ENCODE measurements at regions not wholly inside any gene's neighbourhood (a gene's known extent, or its start where the extent isn't known, plus 50 kb on each side); places are given as distances from the start of the nearest gene placed in this dataset.
"Not testable (repeated sequence)": the region's sequence is repeated elsewhere in the genome, so short reads cannot be mapped to it uniquely, and the experiment has no call there.

DNA sequence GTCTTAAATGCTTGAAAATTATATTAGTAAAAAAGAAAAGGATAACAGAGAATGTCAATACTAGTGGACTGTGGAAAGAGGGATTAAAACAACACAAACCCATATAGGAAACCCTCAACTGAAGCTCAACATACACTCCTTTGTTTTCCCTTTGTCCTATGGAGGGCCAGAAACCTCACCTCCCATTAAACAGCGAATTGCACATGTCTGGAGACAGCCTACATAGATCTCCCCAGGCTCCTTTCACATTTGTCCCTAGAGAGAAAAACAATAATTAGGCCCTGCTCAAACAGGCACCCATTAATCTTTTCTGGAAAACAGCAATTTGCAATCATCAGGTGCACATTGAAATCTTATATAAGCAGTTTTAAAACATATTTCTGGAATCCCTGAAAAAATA is 87.6 kb upstream of the SEMA3D start:
- ATAC-seq (ENCODE audit: insufficient read depth, low FRiP score) (no peak), DNase-seq (no peak)
- Histone ChIP-seq H3K36me3 (ENCODE audit: control insufficient read depth in 4 of 4, insufficient read depth in 4 of 4, low read length in 4 of 4) (no peaks in the 10 kb centered on the region), H3K9ac (ENCODE audit: insufficient read depth in 1 of 2, low read length in 2 of 2) (no peak overlapping the region), H3K9me3 (ENCODE audit: control insufficient read depth in 4 of 4, insufficient read depth in 3 of 4, low read length in 3 of 4) (no peaks in the 10 kb centered on the region), H3K4me3 (no peak overlapping the region), H3K4me1 (ENCODE audit: control insufficient read depth in 5 of 5, insufficient read depth in 5 of 5, low read length in 5 of 5) (no peaks in the 10 kb centered on the region), H3K27ac (ENCODE audit: low read depth in 1 of 2, low read length in 1 of 2) (no peak overlapping the region), H3K27me3 (ENCODE audit: control insufficient read depth in 3 of 3, insufficient read depth in 3 of 3, low read length in 2 of 3) (no peaks in the 10 kb centered on the region)
- TF ChIP-seq, protein P1, sequence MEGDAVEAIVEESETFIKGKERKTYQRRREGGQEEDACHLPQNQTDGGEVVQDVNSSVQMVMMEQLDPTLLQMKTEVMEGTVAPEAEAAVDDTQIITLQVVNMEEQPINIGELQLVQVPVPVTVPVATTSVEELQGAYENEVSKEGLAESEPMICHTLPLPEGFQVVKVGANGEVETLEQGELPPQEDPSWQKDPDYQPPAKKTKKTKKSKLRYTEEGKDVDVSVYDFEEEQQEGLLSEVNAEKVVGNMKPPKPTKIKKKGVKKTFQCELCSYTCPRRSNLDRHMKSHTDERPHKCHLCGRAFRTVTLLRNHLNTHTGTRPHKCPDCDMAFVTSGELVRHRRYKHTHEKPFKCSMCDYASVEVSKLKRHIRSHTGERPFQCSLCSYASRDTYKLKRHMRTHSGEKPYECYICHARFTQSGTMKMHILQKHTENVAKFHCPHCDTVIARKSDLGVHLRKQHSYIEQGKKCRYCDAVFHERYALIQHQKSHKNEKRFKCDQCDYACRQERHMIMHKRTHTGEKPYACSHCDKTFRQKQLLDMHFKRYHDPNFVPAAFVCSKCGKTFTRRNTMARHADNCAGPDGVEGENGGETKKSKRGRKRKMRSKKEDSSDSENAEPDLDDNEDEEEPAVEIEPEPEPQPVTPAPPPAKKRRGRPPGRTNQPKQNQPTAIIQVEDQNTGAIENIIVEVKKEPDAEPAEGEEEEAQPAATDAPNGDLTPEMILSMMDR (IDR thresholded peaks at IDR 0.05; ENCODE audit: control extremely low read depth, extremely low read depth): no peak
- WGBS, 2 donors: 65 to 82% methylated on average over 1 of the region's 1 CpG

DNA sequence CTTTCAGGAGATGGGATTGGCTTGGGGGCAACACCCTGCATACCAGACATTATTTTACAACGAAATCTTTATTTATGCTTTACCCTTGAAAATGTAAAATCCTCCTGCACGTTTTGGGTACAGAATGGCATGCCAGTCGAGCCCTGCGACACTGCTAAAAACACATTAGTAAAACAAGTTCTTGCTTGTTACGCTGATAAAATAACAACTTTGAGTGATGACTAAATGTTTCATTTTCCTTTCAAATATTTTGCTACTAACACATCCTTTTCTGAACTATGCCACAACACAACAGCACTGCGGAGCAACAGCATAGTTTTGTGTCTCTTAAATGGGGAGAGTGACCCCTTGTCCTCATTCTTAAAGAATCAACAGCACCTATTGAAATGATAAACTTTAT is 76.0 kb upstream of the SEMA3D start:
- Histone ChIP-seq H3K27ac (ENCODE audit: low read depth in 1 of 2, low read length in 1 of 2) (no peak overlapping the region), H3K36me3 (ENCODE audit: control insufficient read depth in 4 of 4, insufficient read depth in 4 of 4, low read length in 4 of 4) (no peaks in the 10 kb centered on the region), H3K9me3 (ENCODE audit: control insufficient read depth in 4 of 4, insufficient read depth in 3 of 4, low read length in 3 of 4) (no peaks in the 10 kb centered on the region), H3K4me3 (no peak overlapping the region), H3K27me3 (ENCODE audit: control insufficient read depth in 3 of 3, insufficient read depth in 3 of 3, low read length in 2 of 3) (no peaks in the 10 kb centered on the region), H3K4me1 (ENCODE audit: control insufficient read depth in 5 of 5, insufficient read depth in 5 of 5, low read length in 5 of 5) (no peaks in the 10 kb centered on the region), H3K9ac (ENCODE audit: insufficient read depth in 1 of 2, low read length in 2 of 2) (no peak overlapping the region)
- DNase-seq (no peak), ATAC-seq (ENCODE audit: insufficient read depth, low FRiP score) (no peak)
- 60 to 70% methylated on average over 6 of the region's 6 CpGs for WGBS, 2 donors
- TF ChIP-seq, protein P1 (IDR thresholded peaks at IDR 0.05; ENCODE audit: control extremely low read depth, extremely low read depth): no peak

DNA sequence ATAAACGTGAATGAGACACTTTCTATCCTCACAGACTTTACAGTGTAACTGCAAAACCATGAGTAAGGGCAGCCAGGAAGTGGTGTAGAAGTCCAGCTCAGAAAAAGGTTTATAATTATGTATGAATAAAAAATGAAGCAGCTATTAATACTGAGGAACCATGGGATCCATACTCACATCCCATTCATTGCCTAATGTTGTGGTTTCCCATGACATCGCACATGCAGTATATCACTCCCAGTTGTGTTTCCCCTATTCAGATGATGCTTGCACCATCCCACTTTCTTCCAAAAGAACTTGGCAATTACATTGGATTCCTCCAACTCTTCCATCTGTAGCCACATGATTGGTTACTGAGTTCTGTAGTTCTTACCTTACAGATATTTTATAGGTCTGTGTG is 74.5 kb upstream of the SEMA3D start:
- 59 to 64% methylated on average over 2 of the region's 2 CpGs for WGBS, 2 donors
- no peaks in the 10 kb centered on the region for H3K27me3 ChIP-seq (ENCODE audit: control insufficient read depth in 3 of 3, insufficient read depth in 3 of 3, low read length in 2 of 3)
- H3K27ac ChIP-seq (ENCODE audit: low read depth in 1 of 2, low read length in 1 of 2): no peak overlapping the region
- no peak for ATAC-seq (ENCODE audit: insufficient read depth, low FRiP score)
- H3K4me3 ChIP-seq: no peak overlapping the region
- no peak for DNase-seq
- no peaks in the 10 kb centered on the region for H3K36me3 ChIP-seq (ENCODE audit: control insufficient read depth in 4 of 4, insufficient read depth in 4 of 4, low read length in 4 of 4)
- H3K9me3 ChIP-seq (ENCODE audit: control insufficient read depth in 4 of 4, insufficient read depth in 3 of 4, low read length in 3 of 4): no peaks in the 10 kb centered on the region
- H3K4me1 ChIP-seq (ENCODE audit: control insufficient read depth in 5 of 5, insufficient read depth in 5 of 5, low read length in 5 of 5): no peaks in the 10 kb centered on the region
- TF ChIP-seq, protein P1 (IDR thresholded peaks at IDR 0.05; ENCODE audit: control extremely low read depth, extremely low read depth): no peak
- H3K9ac ChIP-seq (ENCODE audit: insufficient read depth in 1 of 2, low read length in 2 of 2): no peak overlapping the region

DNA sequence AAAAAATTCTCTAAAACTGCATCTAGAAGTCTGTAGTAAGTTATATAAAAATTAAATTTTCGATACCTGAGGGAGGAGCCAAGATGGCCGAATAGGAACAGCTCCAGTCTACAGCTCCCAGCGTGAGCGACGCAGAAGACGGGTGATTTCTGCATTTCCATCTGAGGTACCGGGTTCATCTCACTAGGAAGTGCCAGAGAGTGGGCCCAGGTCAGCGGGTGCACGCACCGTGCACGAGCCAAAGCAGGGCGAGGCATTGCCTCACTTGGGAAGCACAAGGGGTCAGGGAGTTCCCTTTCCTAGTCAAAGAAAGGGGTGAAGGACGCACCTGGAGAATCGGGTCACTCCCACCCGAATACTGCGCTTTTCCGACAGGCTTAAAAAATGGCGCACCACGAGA is 62.9 kb upstream of the SEMA3D start:
- ATAC-seq (ENCODE audit: insufficient read depth, low FRiP score); H3K27me3 ChIP-seq (ENCODE audit: control insufficient read depth in 3 of 3, insufficient read depth in 3 of 3, low read length in 2 of 3); H3K36me3 ChIP-seq (ENCODE audit: control insufficient read depth in 4 of 4, insufficient read depth in 4 of 4, low read length in 4 of 4); DNase-seq; H3K27ac ChIP-seq (ENCODE audit: low read depth in 1 of 2, low read length in 1 of 2); H3K9ac ChIP-seq (ENCODE audit: insufficient read depth in 1 of 2, low read length in 2 of 2); H3K4me3 ChIP-seq; H3K9me3 ChIP-seq (ENCODE audit: control insufficient read depth in 4 of 4, insufficient read depth in 3 of 4, low read length in 3 of 4); H3K4me1 ChIP-seq (ENCODE audit: control insufficient read depth in 5 of 5, insufficient read depth in 5 of 5, low read length in 5 of 5): not testable (repeated sequence)
- WGBS, 2 donors: 95 to 96% methylated on average over 19 of the region's 19 CpGs
